ENCODE measurements at regions not wholly inside any gene's neighbourhood (a gene's known extent, or its start where the extent isn't known, plus 50 kb on each side); places are given as distances from the start of the nearest gene placed in this dataset.

- no peak for TF ChIP-seq NR2C2 (CRISPR knock-in tag; IDR thresholded peaks at IDR 0.05)
- TF ChIP-seq FOXP4 (CRISPR knock-in tag; IDR thresholded peaks at IDR 0.05), result no peak
- TF ChIP-seq CTCF (IDR thresholded peaks at IDR 0.05), result no peak
- TF ChIP-seq FOXP1 (CRISPR knock-in tag; IDR thresholded peaks at IDR 0.05; ENCODE audit: borderline replicate concordance), result no peak
- TF ChIP-seq GTF2I (CRISPR knock-in tag; conservative IDR thresholded peaks at IDR 0.05), result no peak
- no peak for TF ChIP-seq SP1 (CRISPR knock-in tag; conservative IDR thresholded peaks at IDR 0.05)
Observed at GRCh38 chr2:212923393-212923792, 228.0 kb downstream of the IKZF2 start.
